ENCODE measurements at regions not wholly inside any gene's neighbourhood (a gene's known extent, or its start where the extent isn't known, plus 50 kb on each side); places are given as distances from the start of the nearest gene placed in this dataset.

- Histone ChIP-seq H3K9me3 (ENCODE audit: control insufficient read depth, insufficient read depth, low read depth, low read length) (no peaks in the 10 kb centered on the region), H3K4me2 (ENCODE audit: extremely low read depth, insufficient read depth, low read length) (no peak overlapping the region), H3K36me3 (ENCODE audit: control insufficient read depth, insufficient read depth, low read length) (no peaks in the 10 kb centered on the region), H3K27me3 (ENCODE audit: control insufficient read depth, insufficient read depth, low read length) (no peaks in the 10 kb centered on the region), H3K79me2 (ENCODE audit: control insufficient read depth, insufficient read depth, low read length) (no peaks in the 10 kb centered on the region), H4K20me1 (ENCODE audit: control insufficient read depth, extremely low read depth, insufficient read depth, low read length) (no peaks in the 10 kb centered on the region), H3K4me3 (replicated peaks in 1 of 4; ENCODE audit: control extremely low read depth in 1 of 4, insufficient read depth in 1 of 4, low read depth in 3 of 4, low read length in 4 of 4) (no peak overlapping the region), H3K9ac (ENCODE audit: insufficient read depth, low read length) (no peak overlapping the region), H3K27ac (ENCODE audit: insufficient read depth, low read length) (no peak overlapping the region), H2AFZ (ENCODE audit: low read length) (no peak overlapping the region), H3K4me1 (ENCODE audit: control insufficient read depth, extremely low read depth, insufficient read depth, low read length) (no peaks in the 10 kb centered on the region)
- DNase-seq (ENCODE audit: low read depth in 2 of 2) = no peak
- no peak for TF ChIP-seq CTCF (conservative IDR thresholded peaks at IDR 0.05 in 1 of 2, IDR thresholded peaks at IDR 0.05 in 1 of 2; ENCODE audit: low read depth in 1 of 2, low read length in 2 of 2)
- no peak for TF ChIP-seq EZH2 (IDR thresholded peaks at IDR 0.05; ENCODE audit: low read length, missing control alignments)
Observed at GRCh38 chr4:81541161-81541945, 69.6 kb upstream of the RASGEF1B start.

GRCh38 chr4:81538716-81539427, 67.2 kb upstream of the RASGEF1B start:
- Histone ChIP-seq H3K4me3 (replicated peaks in 1 of 4; ENCODE audit: control extremely low read depth in 1 of 4, insufficient read depth in 1 of 4, low read depth in 3 of 4, low read length in 4 of 4) (no peak overlapping the region), H3K4me1 (ENCODE audit: control insufficient read depth, extremely low read depth, insufficient read depth, low read length) (no peaks in the 10 kb centered on the region), H4K20me1 (ENCODE audit: control insufficient read depth, extremely low read depth, insufficient read depth, low read length) (no peaks in the 10 kb centered on the region), H3K79me2 (ENCODE audit: control insufficient read depth, insufficient read depth, low read length) (no peaks in the 10 kb centered on the region), H3K9me3 (ENCODE audit: control insufficient read depth, insufficient read depth, low read depth, low read length) (no peaks in the 10 kb centered on the region), H3K4me2 (ENCODE audit: extremely low read depth, insufficient read depth, low read length) (no peak overlapping the region), H3K36me3 (ENCODE audit: control insufficient read depth, insufficient read depth, low read length) (no peaks in the 10 kb centered on the region), H2AFZ (ENCODE audit: low read length) (no peak overlapping the region), H3K27ac (ENCODE audit: insufficient read depth, low read length) (no peak overlapping the region), H3K27me3 (ENCODE audit: control insufficient read depth, insufficient read depth, low read length) (no peaks in the 10 kb centered on the region), H3K9ac (ENCODE audit: insufficient read depth, low read length) (no peak overlapping the region)
- no peak for DNase-seq (ENCODE audit: low read depth in 2 of 2)
- TF ChIP-seq EZH2 (IDR thresholded peaks at IDR 0.05; ENCODE audit: low read length, missing control alignments) (no peak), CTCF (conservative IDR thresholded peaks at IDR 0.05 in 1 of 2, IDR thresholded peaks at IDR 0.05 in 1 of 2; ENCODE audit: low read depth in 1 of 2, low read length in 2 of 2) (no peak)

GRCh38 chr4:81531410-81531809, 59.7 kb upstream of the RASGEF1B start:
- H2AFZ ChIP-seq (ENCODE audit: low read length) = no peak overlapping the region
- DNase-seq (ENCODE audit: low read depth in 2 of 2) = no peak

More at GRCh38 chr4:81531410-81531809, 59.7 kb upstream of the RASGEF1B start:
- no peaks in the 10 kb centered on the region for H3K9me3 ChIP-seq (ENCODE audit: control insufficient read depth, insufficient read depth, low read depth, low read length)
- H3K36me3 ChIP-seq (ENCODE audit: control insufficient read depth, insufficient read depth, low read length) = no peaks in the 10 kb centered on the region
- H3K4me1 ChIP-seq (ENCODE audit: control insufficient read depth, extremely low read depth, insufficient read depth, low read length) = no peaks in the 10 kb centered on the region
- no peak overlapping the region for H3K4me2 ChIP-seq (ENCODE audit: extremely low read depth, insufficient read depth, low read length)
- TF ChIP-seq EZH2 (IDR thresholded peaks at IDR 0.05; ENCODE audit: low read length, missing control alignments) (no peak), CTCF (conservative IDR thresholded peaks at IDR 0.05 in 1 of 2, IDR thresholded peaks at IDR 0.05 in 1 of 2; ENCODE audit: low read depth in 1 of 2, low read length in 2 of 2) (no peak)
- no peaks in the 10 kb centered on the region for H4K20me1 ChIP-seq (ENCODE audit: control insufficient read depth, extremely low read depth, insufficient read depth, low read length)
- H3K79me2 ChIP-seq (ENCODE audit: control insufficient read depth, insufficient read depth, low read length) = no peaks in the 10 kb centered on the region
- H3K27ac ChIP-seq (ENCODE audit: insufficient read depth, low read length) = no peak overlapping the region
- H3K27me3 ChIP-seq (ENCODE audit: control insufficient read depth, insufficient read depth, low read length) = no peaks in the 10 kb centered on the region
- no peak overlapping the region for H3K9ac ChIP-seq (ENCODE audit: insufficient read depth, low read length)
- H3K4me3 ChIP-seq (replicated peaks in 1 of 4; ENCODE audit: control extremely low read depth in 1 of 4, insufficient read depth in 1 of 4, low read depth in 3 of 4, low read length in 4 of 4) = no peak overlapping the region
